ENCODE measurements at regions not wholly inside any gene's neighbourhood (a gene's known extent, or its start where the extent isn't known, plus 50 kb on each side); places are given as distances from the start of the nearest gene placed in this dataset.
A peak's percentile ranks its signal among the peaks of the same experiment; 100 is the strongest.
"Not testable (repeated sequence)": the region's sequence is repeated elsewhere in the genome, so short reads cannot be mapped to it uniquely, and the experiment has no call there.

DNA sequence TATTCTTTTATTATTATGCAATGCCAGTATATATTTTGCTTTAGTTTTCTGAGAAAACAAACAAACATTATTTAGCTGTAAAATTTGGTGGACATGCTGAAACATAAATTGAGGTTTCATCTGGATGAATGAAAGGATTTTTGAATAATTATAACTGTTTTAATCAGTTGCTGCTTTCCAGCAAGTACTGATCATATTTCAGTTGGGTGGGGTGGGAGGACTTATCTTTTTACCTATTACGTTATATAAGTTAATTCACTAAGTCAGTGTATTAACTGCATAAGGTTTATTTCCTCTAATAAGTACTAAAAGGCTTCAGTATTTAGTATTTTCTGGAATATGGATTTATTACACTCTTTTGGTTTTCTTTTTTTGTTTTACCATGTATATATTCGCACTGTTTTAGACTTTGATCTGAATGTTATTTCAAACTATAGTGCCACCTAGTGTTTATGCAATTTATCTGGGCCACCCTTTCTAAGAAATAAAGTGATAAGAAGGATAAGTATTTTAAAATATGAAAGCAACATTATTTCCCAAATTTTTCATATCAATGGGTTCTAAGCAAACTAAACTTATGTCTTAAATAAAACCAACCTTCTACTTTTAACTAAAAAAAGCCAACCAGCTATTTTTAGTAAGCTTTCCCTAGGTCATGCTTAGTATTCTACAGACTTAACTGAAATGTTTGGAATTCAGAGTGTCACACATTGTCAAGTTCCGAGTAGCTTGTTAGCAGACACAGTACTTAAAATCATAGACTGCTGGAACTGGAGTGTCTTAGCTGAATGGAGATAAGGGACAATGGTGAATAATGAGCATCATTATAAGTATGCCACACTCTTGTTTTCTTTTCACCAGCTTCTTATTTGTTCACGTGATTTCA lies 105.4 kb upstream of the MCHR2 start:
- DNase-seq, result peak in 1 of 56 donors; percentile 32

DNA sequence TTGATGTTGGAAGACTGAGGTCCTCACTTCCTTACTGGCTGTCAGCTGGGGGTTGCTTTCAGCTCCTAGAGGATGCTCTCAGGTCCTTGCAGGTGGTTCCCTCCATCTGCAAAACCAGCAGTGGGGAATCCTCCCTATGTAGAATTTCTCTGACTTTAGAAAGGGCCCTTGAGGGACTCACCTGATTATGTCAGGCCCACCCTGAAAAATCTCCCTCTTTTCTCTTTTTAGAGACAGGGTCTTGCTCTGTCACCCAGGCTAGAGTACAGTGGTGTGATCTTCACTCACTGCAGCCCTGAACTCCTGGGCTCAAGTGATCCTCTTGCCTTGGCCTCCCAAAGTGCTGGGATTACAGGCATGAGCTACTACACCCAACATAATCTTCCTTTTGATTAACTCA lies 102.9 kb upstream of the MCHR2 start:
- DNase-seq, result no peak

DNA sequence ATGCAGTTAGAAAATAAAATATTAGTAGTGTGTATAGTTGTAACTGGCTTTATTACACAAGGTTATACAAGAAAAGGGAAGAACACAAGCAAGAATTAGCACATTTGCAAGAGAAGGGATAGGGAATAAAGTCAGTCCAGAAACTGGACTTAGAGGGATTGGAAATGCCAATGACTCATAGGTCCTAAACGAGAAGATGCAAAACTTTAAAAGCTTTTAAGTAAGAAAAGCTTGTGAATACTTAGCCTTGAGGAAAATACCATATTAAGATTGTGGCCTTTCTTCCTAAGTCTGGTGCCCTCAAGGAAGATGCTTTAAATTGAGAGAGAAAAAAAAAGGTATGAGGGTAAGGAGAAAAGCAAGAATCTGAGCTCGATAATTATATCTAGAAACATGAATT lies 102.3 kb upstream of the MCHR2 start:
- no peak for DNase-seq

DNA sequence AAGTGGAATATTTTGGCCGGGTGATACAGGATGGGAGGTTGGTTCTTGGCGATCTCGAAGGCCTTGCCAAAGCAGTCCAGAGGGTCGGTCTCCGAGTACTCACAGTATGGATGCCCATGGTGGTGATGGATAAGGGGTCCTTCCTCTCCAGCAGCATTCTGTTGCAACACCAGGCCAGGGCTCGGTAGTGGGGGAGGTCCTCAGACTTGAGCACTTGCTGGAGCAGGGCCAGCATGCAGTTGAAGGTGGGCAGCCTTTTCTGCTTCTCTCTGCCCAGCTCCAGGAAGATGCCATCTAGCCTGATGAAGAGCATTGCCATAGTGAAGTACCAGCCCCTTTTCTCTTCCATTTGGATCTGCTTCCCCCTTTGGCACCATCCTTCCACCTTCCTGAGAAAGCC lies 99.4 kb upstream of the MCHR2 start:
- no peak for DNase-seq

DNA sequence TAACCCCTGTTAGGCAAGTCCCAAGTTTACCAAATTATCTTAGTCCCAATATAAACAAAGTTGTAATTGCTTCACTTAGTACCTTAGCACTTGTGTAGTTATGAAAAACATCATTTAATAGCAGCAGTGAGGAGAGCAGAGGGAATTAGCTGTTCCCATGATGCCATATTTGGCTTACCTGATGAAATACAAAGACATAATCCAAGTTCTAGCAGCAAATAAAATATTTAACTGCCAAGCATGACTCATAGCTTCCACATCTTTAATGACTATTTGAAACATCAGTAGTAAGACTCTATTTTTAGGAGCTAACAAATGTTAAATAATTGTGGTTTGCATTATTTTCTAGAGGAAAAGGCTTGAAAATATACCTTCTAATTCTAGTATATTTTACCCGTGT lies 94.0 kb upstream of the MCHR2 start:
- no peak for DNase-seq

DNA sequence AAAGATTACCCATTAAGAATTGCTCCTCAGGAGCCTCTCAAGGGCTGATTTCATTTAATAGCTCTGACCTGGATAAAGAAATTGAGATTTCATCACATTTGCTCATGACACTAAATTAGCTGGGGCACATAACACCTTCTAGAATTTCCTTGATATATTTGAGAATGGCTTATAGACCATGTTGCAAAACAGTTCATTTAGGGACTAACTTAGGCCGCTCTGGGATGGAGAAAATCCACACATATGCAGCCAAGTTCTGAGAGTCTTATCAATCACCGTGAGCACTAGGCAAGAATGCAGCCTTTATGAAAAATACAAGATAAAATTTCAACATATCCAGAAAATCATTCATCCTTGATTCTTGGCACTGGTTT lies 91.0 kb upstream of the MCHR2 start:
- no peak for DNase-seq

DNA sequence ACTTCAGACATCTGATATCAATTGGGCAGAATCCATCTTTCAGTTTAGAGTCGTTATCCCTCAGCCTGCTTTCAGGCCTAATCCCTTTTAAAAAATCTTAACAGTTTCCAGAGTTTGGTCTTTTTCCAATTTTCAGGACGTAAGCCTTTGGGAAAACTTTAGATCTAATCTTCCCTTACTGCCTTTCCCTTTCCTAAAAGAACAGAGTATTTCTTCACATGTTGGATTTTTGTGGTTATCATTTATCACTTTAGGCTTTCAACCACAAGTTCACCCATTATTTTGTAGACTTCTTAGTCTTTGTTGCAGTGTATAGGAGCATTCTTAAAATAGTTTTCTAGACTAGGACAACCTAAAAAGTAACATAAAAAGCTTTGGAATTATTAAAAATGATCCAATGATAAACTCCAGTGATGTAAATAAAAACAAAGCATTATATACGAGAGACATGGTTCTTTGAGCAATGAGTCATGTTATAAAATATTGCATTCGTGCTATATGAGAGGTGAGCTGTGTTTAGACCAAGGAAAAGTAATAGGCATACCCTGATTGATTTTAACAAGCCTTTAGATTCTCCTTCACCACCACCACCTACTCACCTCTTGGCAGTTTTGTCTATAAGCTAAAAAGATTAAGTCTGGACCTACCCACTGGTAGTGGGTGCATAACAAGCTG lies 90.4 kb upstream of the MCHR2 start:
- no peak for DNase-seq

DNA sequence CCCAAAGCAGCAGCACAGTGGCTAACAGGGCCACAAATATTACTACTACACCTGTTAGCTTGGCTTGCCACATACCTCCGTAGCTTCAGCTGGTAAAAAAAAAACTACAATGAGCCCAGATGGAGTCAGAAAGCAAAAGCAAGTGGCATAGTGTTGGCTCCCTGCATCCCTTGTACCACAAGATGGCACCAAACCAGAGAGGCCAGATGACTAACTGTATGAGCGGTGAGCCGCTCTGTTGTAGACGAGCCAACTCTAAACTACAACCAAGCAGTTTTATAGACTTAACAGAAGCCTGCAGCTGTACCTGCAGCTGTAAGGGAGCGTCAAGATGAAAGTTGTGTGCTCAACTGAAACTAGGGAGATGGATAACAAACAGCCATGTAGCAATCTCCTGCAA lies 84.5 kb upstream of the MCHR2 start:
- DNase-seq, result peak in 1 of 56 donors; percentile 1

DNA sequence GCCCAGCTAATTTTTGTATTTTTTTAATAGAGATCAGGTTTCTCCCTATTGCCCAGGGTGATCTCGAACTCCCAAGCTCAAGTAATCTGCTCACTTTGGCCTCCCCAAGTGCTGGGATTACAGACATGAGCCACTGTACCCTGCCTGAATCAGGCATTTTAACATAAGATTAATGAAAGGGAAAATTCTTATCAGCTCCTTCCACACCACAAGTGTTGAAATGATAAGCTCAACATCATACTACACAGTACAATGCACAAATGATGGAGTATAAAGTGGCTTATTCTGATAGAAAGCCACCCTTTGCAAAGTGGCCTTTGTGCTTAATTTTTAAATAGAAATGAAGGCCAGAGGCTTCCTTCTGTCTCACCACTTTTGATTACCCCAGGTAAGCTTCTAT lies 71.3 kb upstream of the MCHR2 start:
- DNase-seq, result no peak

DNA sequence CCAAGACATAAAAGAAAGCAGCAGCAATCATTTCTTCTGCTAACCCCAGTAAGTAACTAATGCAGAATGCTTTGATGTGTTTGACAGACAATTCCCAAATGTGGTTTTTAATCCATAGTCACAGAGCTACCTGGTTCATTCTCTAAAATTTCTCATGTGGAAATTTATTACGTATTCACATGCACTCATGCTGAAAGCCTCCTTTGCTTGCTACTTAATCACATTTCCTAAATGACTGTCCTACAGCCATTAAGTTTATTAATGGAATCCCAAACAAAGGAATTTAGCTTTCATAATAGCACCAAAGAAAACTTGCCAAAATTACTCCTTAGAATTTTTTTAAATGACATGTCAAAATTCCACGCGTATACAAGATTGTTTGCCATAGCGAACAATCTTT lies 68.6 kb upstream of the MCHR2 start:
- DNase-seq, result no peak

DNA sequence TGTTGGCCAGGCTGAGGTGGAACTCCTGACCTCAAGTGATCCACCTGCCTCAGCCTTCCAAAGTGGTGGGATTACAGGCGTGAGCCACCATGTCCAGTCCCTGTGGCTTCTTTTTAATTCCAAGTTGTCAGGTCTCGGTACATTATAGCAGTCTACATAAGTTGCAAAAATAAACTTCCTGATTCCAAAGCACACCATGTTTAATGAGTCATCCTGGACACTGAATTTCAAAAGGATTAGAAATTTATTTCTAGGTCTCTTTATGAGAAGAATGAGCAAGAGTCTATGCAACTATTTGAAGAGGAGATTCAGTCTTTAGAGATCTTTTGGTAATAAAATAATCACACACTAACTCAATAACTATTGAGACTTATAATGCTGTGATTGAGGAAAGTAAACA lies 63.9 kb upstream of the MCHR2 start:
- no peak for DNase-seq

DNA sequence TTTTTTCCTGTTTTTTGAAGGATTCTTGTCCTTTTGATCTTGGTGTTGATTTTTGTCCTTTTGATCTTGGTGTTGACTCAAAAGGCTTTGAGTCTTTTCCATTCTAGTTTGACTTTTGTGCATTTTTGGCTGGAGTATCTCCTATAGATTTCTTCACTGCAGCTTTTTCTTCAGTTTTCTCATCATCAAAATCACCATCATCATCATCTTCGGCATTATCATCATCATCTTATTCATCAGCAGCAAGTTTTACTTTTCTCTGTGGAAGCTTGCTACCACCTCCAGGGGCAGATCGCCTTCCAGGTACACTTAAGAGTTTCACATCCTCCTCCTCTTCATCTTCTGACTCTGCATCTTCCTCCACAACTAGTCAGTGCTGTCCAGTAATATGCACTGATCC lies 56.5 kb upstream of the MCHR2 start:
- no peak for DNase-seq

DNA sequence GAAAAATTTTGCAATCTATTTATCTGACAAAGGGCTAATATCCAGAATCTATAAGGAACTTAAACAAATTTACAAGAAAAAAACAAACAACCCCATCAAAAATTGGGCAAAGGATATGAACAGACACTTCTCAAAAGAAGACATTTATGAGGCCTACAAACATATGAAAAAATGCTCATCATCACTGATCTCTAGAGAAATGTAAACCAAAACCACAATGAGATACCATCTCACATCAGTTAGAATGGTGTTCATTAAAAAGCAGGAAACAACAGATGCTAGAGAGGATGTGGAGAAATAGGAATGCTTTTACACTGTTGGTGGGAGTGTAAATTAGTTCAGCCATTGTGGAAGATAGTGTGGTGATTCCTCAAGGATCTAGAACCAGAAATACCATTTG lies 49.9 kb upstream of the MCHR2 start:
- not testable (repeated sequence) for DNase-seq

Measured in amygdala (tissue), 56 donors.